HG03521 (cell line): ENCODE measurements at regions not wholly inside any gene's neighbourhood (a gene's known extent, or its start where the extent isn't known, plus 50 kb on each side); places are given as distances from the start of the nearest gene placed in this dataset.

ENCODE experiments used
- ATAC-seq: cut with Tn5 transposase; IDR thresholded peaks from one replicate; pipeline ENCODE4 v1.9.1; 2021; ENCODE audit warnings: mild to moderate bottlenecking, moderate library complexity; ENCODE audit not compliant: unreplicated experiment

GRCh38 chr12:89946518-89947135, 238.0 kb upstream of the ATP2B1 start:
- ATAC-seq = no peak

DNA sequence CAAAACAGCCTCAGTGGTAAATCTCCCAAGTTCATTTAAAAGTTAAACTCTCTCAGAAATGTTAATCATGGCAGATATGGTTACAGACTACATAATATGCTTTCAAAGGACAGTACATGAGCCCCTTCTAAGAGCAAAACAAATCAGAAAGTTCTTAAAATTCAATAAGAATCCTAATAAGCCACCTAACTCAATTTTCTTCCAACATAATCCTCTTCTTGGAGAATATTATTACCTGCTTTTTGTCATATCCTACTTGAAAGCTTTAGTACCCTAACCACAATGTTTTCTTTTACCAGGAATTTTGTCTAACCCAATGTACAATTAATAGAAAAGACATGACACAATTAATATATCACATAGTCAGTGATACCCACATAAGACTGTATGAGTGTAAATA, 236.5 kb upstream of the ATP2B1 start:
- ATAC-seq = no peak

- ATAC-seq = no peak
Measured at GRCh38 chr12:89943463-89943862, 234.8 kb upstream of the ATP2B1 start.

GRCh38 chr12:89941436-89941835, 232.8 kb upstream of the ATP2B1 start:
- no peak for ATAC-seq

- ATAC-seq = no peak
Measured at GRCh38 chr12:89939522-89940215, 231.0 kb upstream of the ATP2B1 start.

- no peak for ATAC-seq
Measured at GRCh38 chr12:89936631-89937030, 228.0 kb upstream of the ATP2B1 start.

GRCh38 chr12:89935850-89936249, 227.2 kb upstream of the ATP2B1 start:
- ATAC-seq = peak; percentile 52

GRCh38 chr12:89933911-89934310, 225.3 kb upstream of the ATP2B1 start:
- no peak for ATAC-seq

GRCh38 chr12:89932954-89933353, 224.3 kb upstream of the ATP2B1 start:
- no peak for ATAC-seq

GRCh38 chr12:89928467-89928866, 219.8 kb upstream of the ATP2B1 start:
- no peak for ATAC-seq

DNA sequence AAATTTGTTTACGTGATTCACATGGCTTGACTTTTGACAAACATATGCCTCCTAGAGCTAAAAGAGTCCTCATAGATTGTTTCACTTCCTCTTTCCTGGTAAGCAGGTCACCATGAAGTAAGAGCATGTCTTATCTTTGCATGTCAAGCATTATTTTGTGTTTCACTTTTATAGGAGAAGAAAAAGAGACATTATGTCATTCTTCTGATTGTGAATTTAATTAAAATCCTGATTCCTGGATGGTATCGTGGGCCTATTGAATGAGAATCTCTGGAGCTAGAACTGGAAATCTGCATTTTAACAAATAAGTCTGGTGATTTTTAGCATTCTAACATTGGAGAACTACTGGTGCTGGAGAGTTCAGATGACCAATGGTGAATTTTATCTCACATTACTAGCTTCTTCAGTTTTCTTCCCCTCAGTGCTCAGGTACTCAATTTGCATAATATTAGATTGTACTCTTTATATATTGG, 218.6 kb upstream of the ATP2B1 start:
- peak; percentile 97 for ATAC-seq

- no peak for ATAC-seq
Measured at GRCh38 chr12:89924191-89924590, 215.6 kb upstream of the ATP2B1 start.

- no peak for ATAC-seq
Measured at GRCh38 chr12:89923091-89923490, 214.5 kb upstream of the ATP2B1 start.

DNA sequence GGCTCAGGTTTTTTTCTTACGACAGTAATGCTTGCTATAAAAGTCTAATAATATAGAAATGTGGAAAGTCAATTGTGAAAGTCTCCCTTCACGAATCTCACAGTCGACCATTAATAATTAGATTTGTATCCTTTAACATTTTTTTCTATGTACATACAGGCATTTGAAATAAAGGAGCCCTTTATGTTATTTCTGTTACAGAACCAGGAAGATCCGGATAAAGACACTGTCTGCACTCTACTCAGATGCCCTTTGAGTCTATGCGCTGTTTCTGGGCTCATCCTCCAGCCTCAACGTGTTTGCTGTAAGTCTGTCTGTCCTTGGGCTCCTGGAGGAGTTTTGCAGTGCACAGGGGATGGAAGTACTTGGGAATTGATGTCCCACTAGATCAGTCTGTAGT, 212.2 kb upstream of the ATP2B1 start:
- ATAC-seq = no peak

DNA sequence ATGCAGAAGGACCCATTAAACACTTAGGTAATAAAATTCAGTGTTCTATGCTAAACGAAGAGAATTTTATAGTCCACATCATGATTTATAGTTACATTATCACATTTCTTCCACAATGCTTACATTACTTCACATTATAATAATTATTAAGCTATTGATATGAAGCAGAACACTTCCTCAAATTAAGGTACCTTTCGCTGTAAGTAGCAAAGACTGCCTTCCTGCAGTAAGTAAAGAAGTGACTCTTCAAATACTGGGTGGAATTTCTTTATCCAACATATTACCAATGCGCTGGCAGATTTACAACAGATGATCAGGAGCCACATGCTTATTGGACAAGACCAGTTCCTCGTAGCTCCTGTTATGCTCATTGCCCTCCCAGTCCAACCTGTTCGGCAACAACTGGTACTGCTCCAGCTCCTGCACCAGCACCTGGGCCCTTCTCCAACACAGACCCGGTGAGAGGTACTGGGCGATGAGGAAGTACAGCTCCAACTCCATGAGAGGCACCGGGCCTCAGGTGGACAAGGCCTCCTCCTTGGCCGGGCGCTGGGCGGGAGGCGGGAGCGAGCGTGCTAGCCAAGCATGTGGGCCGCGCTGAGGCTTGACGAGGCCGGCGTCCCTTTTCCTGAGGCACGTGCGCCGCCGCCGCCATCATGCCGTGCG, 210.7 kb upstream of the ATP2B1 start:
- no peak for ATAC-seq

- no peak for ATAC-seq
Measured at GRCh38 chr12:89918172-89918846, 209.7 kb upstream of the ATP2B1 start.

DNA sequence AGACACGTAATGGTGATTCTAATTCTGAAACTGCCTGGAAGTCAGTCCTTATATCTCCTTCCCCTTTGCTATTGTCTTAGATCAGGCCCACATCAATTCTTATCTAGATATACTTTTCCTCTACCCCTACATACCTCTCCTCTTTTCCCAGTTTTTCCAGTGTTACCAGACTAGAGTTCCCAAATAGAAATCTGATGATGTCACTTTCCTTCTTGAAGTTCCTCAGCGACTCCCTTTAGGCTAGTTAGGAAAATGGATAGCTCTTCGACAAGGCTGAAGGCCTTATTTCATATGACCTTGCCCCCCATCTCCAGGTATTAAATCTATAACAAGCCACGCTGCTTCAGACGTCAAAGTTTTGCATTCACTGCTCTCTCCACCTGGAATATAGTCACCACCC, 201.1 kb upstream of the ATP2B1 start:
- ATAC-seq = no peak

- no peak for ATAC-seq
Measured at GRCh38 chr12:89907659-89908058, 199.0 kb upstream of the ATP2B1 start.

DNA sequence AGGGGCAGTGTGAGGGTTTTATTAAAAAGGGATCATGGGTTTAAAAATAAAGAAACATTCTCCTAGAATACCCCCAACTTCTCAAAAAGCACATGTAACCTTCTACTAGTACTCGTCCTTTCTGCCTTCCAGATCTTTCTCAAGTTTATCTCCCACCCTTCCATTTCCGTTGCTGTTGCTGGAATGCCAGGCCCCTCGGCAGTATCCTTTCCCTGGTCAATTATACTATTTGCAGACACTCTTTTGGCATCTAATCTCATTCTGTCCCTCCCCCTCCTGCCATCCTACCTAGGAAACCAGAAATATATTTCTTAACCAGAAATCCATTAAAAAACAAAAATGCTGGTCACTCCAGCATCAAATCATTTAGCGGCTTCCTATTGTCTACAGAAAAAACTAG, 198.2 kb upstream of the ATP2B1 start:
- no peak for ATAC-seq

- ATAC-seq = no peak
Measured at GRCh38 chr12:89906178-89906577, 197.5 kb upstream of the ATP2B1 start.

- no peak for ATAC-seq
Measured at GRCh38 chr12:89901906-89902642, 193.4 kb upstream of the ATP2B1 start.
